Endothelial cell of umbilical vein (primary cell): ENCODE measurements at regions not wholly inside any gene's neighbourhood (a gene's known extent, or its start where the extent isn't known, plus 50 kb on each side); places are given as distances from the start of the nearest gene placed in this dataset.

ENCODE experiments used
- BruUV-seq: library from RNA; stranded (reverse); fragments of 400-500 nt; replicated peaks from 2 replicates; lab custom pipeline; 2021; lab: Mats Ljungman, UMichigan
- CTCF ChIA-PET: fragments of 300-600, 350-600 bp; sonication (Branson Sonifier 250); formaldehyde crosslinking; loops from one replicate; lab custom pipeline; 2021; ENCODE audit warnings: antibody characterized with exemption, inconsistent platforms; lab: Charles Lee
- POLR2A ChIA-PET: fragments of 300-600, 350-600 bp; sonication (Branson Sonifier 250); formaldehyde crosslinking; loops from one replicate; lab custom pipeline; 2021; ENCODE audit warnings: antibody characterized with exemption, inconsistent platforms; lab: Charles Lee
- DNase-seq: peaks from one replicate; pipeline ENCODE4 v3.0.0-alpha.2; 2011; ENCODE audit warnings: low read depth, low spot score
- FAIRE-seq: peaks from 2 replicates; lab custom pipeline; 2011; peaks lifted over from hg19 to GRCh38; lab: Jason Lieb, UNC
- H2AFZ ChIP-seq: 2 replicates; pipeline ENCODE4 v1.6.0; 2012; ENCODE audit warnings: low read depth, low read length, control low read depth, inconsistent platforms
- H3K27ac ChIP-seq: 2 replicates; pipeline ENCODE4 v1.5.1; 2011; ENCODE audit warnings: low read depth, mild to moderate bottlenecking, control low read depth, low read length, moderate library complexity; ENCODE audit not compliant: insufficient read depth
- H3K27me3 ChIP-seq, 2 experiments: 2 replicates each; pipeline versions ENCODE4 v1.6.0 to v1.6.1; 2011; ENCODE audit warnings: low read length in 2 of 2, mixed read lengths in 1 of 2; ENCODE audit not compliant: control insufficient read depth in 2 of 2, insufficient read depth in 2 of 2
- H3K36me3 ChIP-seq, 2 experiments: 2 replicates in 1 of 2; 3 replicates in 1 of 2; pipeline ENCODE4 v1.5.1; 2011; ENCODE audit warnings: low read length in 2 of 2, mild to moderate bottlenecking in 1 of 2, moderate library complexity in 1 of 2; ENCODE audit not compliant: control insufficient read depth in 2 of 2, insufficient read depth in 2 of 2; ENCODE audit errors: extremely low read depth in 1 of 2
- H3K4me1 ChIP-seq: 3 replicates; pipeline ENCODE4 v1.5.1; 2011; ENCODE audit warnings: mild to moderate bottlenecking, low read length; ENCODE audit not compliant: control insufficient read depth, insufficient read depth; ENCODE audit errors: extremely low read depth
- H3K4me2 ChIP-seq: 2 replicates; pipeline ENCODE4 v1.6.1; 2011; ENCODE audit warnings: low read length, control low read depth, mixed read lengths; ENCODE audit not compliant: insufficient read depth
- H3K4me3 ChIP-seq, 3 experiments: fragments of 200-600 bp in 1 of 3; sonication (generic), shearing (Covaris generic) in 1 of 3; replicated peaks in 1 of 3; 2 replicates each; pipeline ENCODE4 v1.5.1; 2011 to 2016; ENCODE audit warnings: control low read depth in 3 of 3, low read length in 3 of 3, mild to moderate bottlenecking in 2 of 3, inconsistent platforms in 1 of 3, low read depth in 1 of 3, moderate library complexity in 1 of 3; ENCODE audit not compliant: insufficient read depth in 1 of 3
- H3K79me2 ChIP-seq: 2 replicates; pipeline ENCODE4 v1.6.0; 2012; ENCODE audit warnings: low read length, inconsistent platforms; ENCODE audit not compliant: control insufficient read depth, insufficient read depth
- H3K9ac ChIP-seq: replicated peaks from 2 replicates; pipeline ENCODE3; 2011; ENCODE audit warnings: low read length, control low read depth; ENCODE audit not compliant: insufficient read depth; ENCODE audit errors: extremely low read depth
- H3K9me1 ChIP-seq: replicated peaks from 3 replicates; pipeline ENCODE4 v1.6.0; 2011; ENCODE audit warnings: mild to moderate bottlenecking, low read length; ENCODE audit not compliant: control insufficient read depth, insufficient read depth; ENCODE audit errors: extremely low read depth
- H3K9me3 ChIP-seq: replicated peaks from 2 replicates; pipeline ENCODE4 v1.5.1; 2012; ENCODE audit warnings: low read length, inconsistent platforms; ENCODE audit not compliant: control insufficient read depth, insufficient read depth
- H4K20me1 ChIP-seq: replicated peaks from 2 replicates; pipeline ENCODE3; 2011; ENCODE audit warnings: mild to moderate bottlenecking, low read length; ENCODE audit not compliant: control insufficient read depth, insufficient read depth; ENCODE audit errors: extremely low read depth
- EZH2 ChIP-seq: IDR thresholded peaks from 2 replicates; pipeline ENCODE4 v1.6.1; 2012; ENCODE audit warnings: borderline replicate concordance, low read depth, mild to moderate bottlenecking, moderate library complexity, low read length, inconsistent platforms; ENCODE audit not compliant: severe bottlenecking
- FOS ChIP-seq: IDR thresholded peaks from 2 replicates; pipeline ENCODE4 v1.6.1; 2011; ENCODE audit warnings: mild to moderate bottlenecking, low read length, moderate library complexity, borderline replicate concordance; ENCODE audit not compliant: insufficient read depth
- GATA2 ChIP-seq: IDR thresholded peaks from 2 replicates; pipeline ENCODE4 v1.7.0; 2011; ENCODE audit warnings: low read depth, mild to moderate bottlenecking, moderate library complexity, mixed read lengths, low read length; ENCODE audit not compliant: insufficient read length, insufficient read depth
- JUN ChIP-seq: IDR thresholded peaks from 2 replicates; pipeline ENCODE4 v1.6.1; 2011; ENCODE audit warnings: borderline replicate concordance, low read depth; ENCODE audit not compliant: insufficient read length, insufficient read depth
- MYC ChIP-seq: IDR thresholded peaks from one replicate; pipeline ENCODE4 v1.6.1; 2011; ENCODE audit warnings: mild to moderate bottlenecking, low read depth, low read length
- POLR2A ChIP-seq: IDR thresholded peaks from 2 replicates; pipeline ENCODE4 v1.6.1; 2012; ENCODE audit warnings: low read depth, mild to moderate bottlenecking, control low read depth, low read length
- POLR2AphosphoS5 ChIP-seq: IDR thresholded peaks from 2 replicates; pipeline ENCODE4 v1.6.1; 2012; ENCODE audit warnings: low read depth, mild to moderate bottlenecking, control low read depth, low read length, moderate library complexity; ENCODE audit not compliant: insufficient read depth
- dilution Hi-C: fragments of 300-500 bp; cut with MboI; formaldehyde crosslinking; loops from one replicate; pipeline ENCODE4 v1.15.0; 2019; ENCODE audit warnings: low sequenced_read_pairs; ENCODE audit not compliant: extremely low pct_ligation_motif_present
- intact Hi-C: fragments of 100-400 bp; cut with micrococcal nuclease; formaldehyde crosslinking; loops from one replicate; pipeline ENCODE4 v1.10.0; 2022
- TF ChIP-seq, protein P1 (sequence below), 2 donors: IDR thresholded peaks; 1 replicate in 1 of 2; 2 replicates in 1 of 2; pipeline ENCODE4 v1.5.1; 2011; ENCODE audit warnings: low read length in 2 of 2, mild to moderate bottlenecking in 2 of 2, moderate library complexity in 2 of 2, control low read depth in 1 of 2, inconsistent platforms in 1 of 2, low read depth in 1 of 2; ENCODE audit not compliant: insufficient read depth in 1 of 2; ENCODE audit errors: extremely low read depth in 1 of 2
- TF ChIP-seq, protein P2 (sequence below): IDR thresholded peaks from 2 replicates; pipeline ENCODE4 v1.6.1; 2011; ENCODE audit not compliant: insufficient read depth, insufficient read length

DNA sequence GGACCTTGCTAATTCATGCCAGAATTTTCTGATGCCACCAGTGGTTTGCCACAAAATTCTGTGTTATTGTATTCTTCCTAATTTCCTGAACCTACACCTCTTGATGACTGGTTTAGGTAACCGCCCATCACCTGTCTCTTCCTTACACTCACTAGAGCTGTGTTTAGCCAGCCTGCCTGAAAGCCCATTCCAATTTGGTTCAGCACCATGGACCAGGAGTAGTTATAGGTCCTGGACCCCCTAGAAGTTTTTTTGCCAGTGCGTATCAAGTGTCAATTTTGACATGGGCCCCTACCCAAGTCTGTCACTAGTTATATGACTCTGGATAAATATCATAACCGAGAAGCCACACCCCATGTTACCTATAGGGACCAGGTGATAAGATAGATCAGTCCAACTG lies 94.0 kb upstream of the NAP1L1 start:
- no TSS peak for BruUV-seq
- Histone ChIP-seq H3K79me2 (no peaks in the 10 kb centered on the region), H3K9me3 (no peaks in the 10 kb centered on the region), H3K4me2 (no peak overlapping the region), H3K4me3 (no peak overlapping the region), H4K20me1 (no peaks in the 10 kb centered on the region), H3K27me3 (no peaks in the 10 kb centered on the region), H3K4me1 (peaks cover 7% of the 10 kb centered on the region), H3K36me3 (no peaks in the 10 kb centered on the region), H3K27ac (no peak overlapping the region), H3K9ac (no peak overlapping the region), H3K9me1 (no peaks in the 10 kb centered on the region), H2AFZ (no peak overlapping the region)
- no peak for TF ChIP-seq GATA2
- TF ChIP-seq, protein P1, sequence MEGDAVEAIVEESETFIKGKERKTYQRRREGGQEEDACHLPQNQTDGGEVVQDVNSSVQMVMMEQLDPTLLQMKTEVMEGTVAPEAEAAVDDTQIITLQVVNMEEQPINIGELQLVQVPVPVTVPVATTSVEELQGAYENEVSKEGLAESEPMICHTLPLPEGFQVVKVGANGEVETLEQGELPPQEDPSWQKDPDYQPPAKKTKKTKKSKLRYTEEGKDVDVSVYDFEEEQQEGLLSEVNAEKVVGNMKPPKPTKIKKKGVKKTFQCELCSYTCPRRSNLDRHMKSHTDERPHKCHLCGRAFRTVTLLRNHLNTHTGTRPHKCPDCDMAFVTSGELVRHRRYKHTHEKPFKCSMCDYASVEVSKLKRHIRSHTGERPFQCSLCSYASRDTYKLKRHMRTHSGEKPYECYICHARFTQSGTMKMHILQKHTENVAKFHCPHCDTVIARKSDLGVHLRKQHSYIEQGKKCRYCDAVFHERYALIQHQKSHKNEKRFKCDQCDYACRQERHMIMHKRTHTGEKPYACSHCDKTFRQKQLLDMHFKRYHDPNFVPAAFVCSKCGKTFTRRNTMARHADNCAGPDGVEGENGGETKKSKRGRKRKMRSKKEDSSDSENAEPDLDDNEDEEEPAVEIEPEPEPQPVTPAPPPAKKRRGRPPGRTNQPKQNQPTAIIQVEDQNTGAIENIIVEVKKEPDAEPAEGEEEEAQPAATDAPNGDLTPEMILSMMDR (IDR thresholded peaks at IDR 0.05; ENCODE audit: extremely low read depth in 1 of 2, insufficient read depth in 1 of 2, low read depth in 1 of 2, low read length in 2 of 2), result no peak
- TF ChIP-seq FOS, result no peak
- TF ChIP-seq EZH2, result no peak
- no peak for TF ChIP-seq POLR2AphosphoS5
- TF ChIP-seq JUN, result no peak
- no peak for TF ChIP-seq POLR2A
- ChIA-PET POLR2A (no interaction called here), CTCF (no interaction called here)
- dilution Hi-C loops (no loop called here), intact Hi-C loops (no loop called here)
- no peak for DNase-seq
- FAIRE-seq, result no peak

DNA sequence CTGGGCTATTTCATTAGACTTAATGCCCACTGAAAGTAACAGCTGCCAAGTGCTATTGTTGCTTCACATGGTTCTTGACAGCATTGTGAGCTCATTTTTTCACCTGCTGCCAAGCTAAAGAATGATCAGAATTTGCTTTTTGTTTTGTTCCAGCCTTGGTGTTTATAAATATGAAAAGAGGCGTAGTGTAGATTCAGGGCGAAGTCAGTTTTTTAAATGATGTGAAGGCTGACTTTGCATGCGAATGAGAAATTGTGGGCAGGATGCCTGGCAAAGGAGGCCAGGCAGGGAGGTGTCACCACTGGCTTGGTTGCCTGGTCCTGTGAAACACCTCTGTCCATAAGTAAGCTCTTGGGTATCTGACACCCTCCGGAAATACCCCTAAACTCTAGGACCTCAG lies 93.3 kb upstream of the NAP1L1 start:
- H3K27me3 ChIP-seq, result no peaks in the 10 kb centered on the region
- H3K9ac ChIP-seq, result no peak overlapping the region
- H3K79me2 ChIP-seq, result no peaks in the 10 kb centered on the region
- no peaks in the 10 kb centered on the region for H3K9me1 ChIP-seq
- H3K9me3 ChIP-seq, result no peaks in the 10 kb centered on the region
- no peak overlapping the region for H3K4me3 ChIP-seq
- no peaks in the 10 kb centered on the region for H4K20me1 ChIP-seq
- intact Hi-C loops (no loop called here), dilution Hi-C loops (no loop called here)
- no peak overlapping the region for H3K4me2 ChIP-seq
- peaks cover under 1% of the 10 kb centered on the region for H3K4me1 ChIP-seq
- FAIRE-seq, result no peak
- ChIA-PET CTCF (no interaction called here), POLR2A (no interaction called here)
- no peak overlapping the region for H3K27ac ChIP-seq
- no peaks in the 10 kb centered on the region for H3K36me3 ChIP-seq
- no peak for DNase-seq
- BruUV-seq, result no TSS peak
- TF ChIP-seq, protein P2, sequence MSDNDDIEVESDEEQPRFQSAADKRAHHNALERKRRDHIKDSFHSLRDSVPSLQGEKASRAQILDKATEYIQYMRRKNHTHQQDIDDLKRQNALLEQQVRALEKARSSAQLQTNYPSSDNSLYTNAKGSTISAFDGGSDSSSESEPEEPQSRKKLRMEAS, result no peak
- TF ChIP-seq, protein P1 (IDR thresholded peaks at IDR 0.05; ENCODE audit: extremely low read depth in 1 of 2, insufficient read depth in 1 of 2, low read depth in 1 of 2, low read length in 2 of 2), result no peak
- TF ChIP-seq POLR2A (no peak), JUN (no peak), GATA2 (no peak), FOS (no peak), MYC (no peak), POLR2AphosphoS5 (no peak), EZH2 (no peak)
- no peak overlapping the region for H2AFZ ChIP-seq
